ENCODE measurements at regions not wholly inside any gene's neighbourhood (a gene's known extent, or its start where the extent isn't known, plus 50 kb on each side); places are given as distances from the start of the nearest gene placed in this dataset.

DNA sequence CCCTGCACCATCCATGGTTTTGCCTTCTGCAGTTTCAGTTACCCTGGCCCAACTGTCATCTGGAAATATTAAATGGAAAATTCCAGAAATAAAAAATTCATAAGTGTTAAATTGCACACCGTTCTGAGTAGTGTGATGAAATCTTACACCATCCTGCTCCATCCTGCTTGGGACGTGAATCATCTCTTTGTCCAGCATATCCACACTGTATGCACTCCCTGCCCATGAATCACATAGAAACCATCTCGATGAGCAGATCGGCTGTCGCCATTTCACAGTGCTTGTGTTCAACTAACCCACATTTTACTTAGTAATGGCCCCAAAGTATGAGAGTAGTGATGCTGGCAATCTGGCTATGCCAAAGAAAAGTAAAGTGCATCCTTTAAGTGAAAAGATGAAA lies 105.9 kb upstream of the ID4 start:
- Histone ChIP-seq H3K4me1 (ENCODE audit: insufficient read depth, insufficient read length) (peaks cover 7% of the 10 kb centered on the region), H3K9ac (ENCODE audit: insufficient read length, low read depth) (no peak overlapping the region), H3K4me3 (ENCODE audit: insufficient read length, low read depth) (no peak overlapping the region), H3K27me3 (ENCODE audit: insufficient read depth, insufficient read length) (no peaks in the 10 kb centered on the region), H3K36me3 (ENCODE audit: insufficient read depth, insufficient read length, low read length) (no peaks in the 10 kb centered on the region), H3K9me3 (ENCODE audit: insufficient read depth, low read length) (peaks cover 9% of the 10 kb centered on the region)
- no peak for TF ChIP-seq SUZ12 (IDR thresholded peaks at IDR 0.05; ENCODE audit: extremely low read depth, insufficient read depth, insufficient read length)
- no peak for TF ChIP-seq ZNF274 (IDR thresholded peaks at IDR 0.05; ENCODE audit: low read depth, low read length)
- no peak for TF ChIP-seq YY1 (IDR thresholded peaks at IDR 0.05; ENCODE audit: insufficient read depth, insufficient read length)
- no peak for DNase-seq (ENCODE audit: low read depth, low spot score)

DNA sequence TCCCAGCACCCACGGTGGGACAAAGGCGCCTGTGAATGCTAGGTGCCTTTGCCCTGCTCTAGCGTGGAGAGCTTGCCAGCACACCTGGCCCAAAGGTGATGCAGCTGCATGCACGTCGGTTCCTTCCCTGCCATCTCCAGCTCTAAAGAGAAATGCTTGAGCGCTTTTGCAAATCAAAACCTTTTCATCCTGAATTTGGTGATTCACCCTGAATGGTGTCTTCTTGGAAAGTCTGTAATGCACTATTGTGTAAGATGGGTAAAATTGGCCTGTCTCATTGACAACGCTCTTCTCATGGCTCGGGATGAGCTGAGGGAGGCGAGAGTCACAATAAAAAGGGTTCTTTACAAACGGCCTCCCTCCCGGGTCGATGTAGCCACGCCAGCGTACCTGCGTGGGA lies 103.1 kb upstream of the ID4 start:
- TF ChIP-seq ZNF274 (IDR thresholded peaks at IDR 0.05; ENCODE audit: low read depth, low read length) (no peak), SUZ12 (IDR thresholded peaks at IDR 0.05; ENCODE audit: extremely low read depth, insufficient read depth, insufficient read length) (no peak), YY1 (IDR thresholded peaks at IDR 0.05; ENCODE audit: insufficient read depth, insufficient read length) (no peak)
- DNase-seq (ENCODE audit: low read depth, low spot score): no peak
- H3K27me3 ChIP-seq (ENCODE audit: insufficient read depth, insufficient read length): no peaks in the 10 kb centered on the region

DNA sequence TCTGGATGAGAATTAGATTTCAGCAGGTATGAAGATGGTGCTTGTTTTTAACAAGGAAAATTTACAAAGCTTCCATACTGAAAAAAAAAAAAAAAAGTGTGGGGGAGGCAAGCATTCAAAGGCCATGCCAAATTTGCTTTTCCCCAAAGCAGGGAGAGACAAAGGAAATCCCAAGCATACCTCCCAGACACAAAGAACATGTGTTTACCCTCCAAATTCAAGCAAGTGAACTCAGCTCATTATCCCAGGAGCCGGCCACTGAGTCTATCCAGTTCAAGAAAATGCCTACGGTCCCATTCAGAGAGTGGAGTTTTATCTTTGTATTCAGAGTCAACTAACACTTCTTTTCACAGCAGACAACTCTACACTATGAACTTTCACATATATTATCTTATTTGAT lies 102.7 kb upstream of the ID4 start:
- H3K36me3 ChIP-seq (ENCODE audit: insufficient read depth, insufficient read length, low read length): no peaks in the 10 kb centered on the region
- H3K27me3 ChIP-seq (ENCODE audit: insufficient read depth, insufficient read length): no peaks in the 10 kb centered on the region
- peaks cover 7% of the 10 kb centered on the region for H3K4me1 ChIP-seq (ENCODE audit: insufficient read depth, insufficient read length)
- no peak for TF ChIP-seq YY1 (IDR thresholded peaks at IDR 0.05; ENCODE audit: insufficient read depth, insufficient read length)
- no peak for TF ChIP-seq SUZ12 (IDR thresholded peaks at IDR 0.05; ENCODE audit: extremely low read depth, insufficient read depth, insufficient read length)
- no peak for TF ChIP-seq ZNF274 (IDR thresholded peaks at IDR 0.05; ENCODE audit: low read depth, low read length)
- no peak overlapping the region for H3K9ac ChIP-seq (ENCODE audit: insufficient read length, low read depth)
- H3K4me3 ChIP-seq (ENCODE audit: insufficient read length, low read depth): no peak overlapping the region
- no peak for DNase-seq (ENCODE audit: low read depth, low spot score)
- peaks cover 9% of the 10 kb centered on the region for H3K9me3 ChIP-seq (ENCODE audit: insufficient read depth, low read length)

More for the DNA sequence above, 103.1 kb upstream of the ID4 start:
- no peak overlapping the region for H3K4me3 ChIP-seq (ENCODE audit: insufficient read length, low read depth)
- no peak overlapping the region for H3K9ac ChIP-seq (ENCODE audit: insufficient read length, low read depth)
- peaks cover 7% of the 10 kb centered on the region for H3K4me1 ChIP-seq (ENCODE audit: insufficient read depth, insufficient read length)
- H3K9me3 ChIP-seq (ENCODE audit: insufficient read depth, low read length): peaks cover 9% of the 10 kb centered on the region
- H3K36me3 ChIP-seq (ENCODE audit: insufficient read depth, insufficient read length, low read length): no peaks in the 10 kb centered on the region

DNA sequence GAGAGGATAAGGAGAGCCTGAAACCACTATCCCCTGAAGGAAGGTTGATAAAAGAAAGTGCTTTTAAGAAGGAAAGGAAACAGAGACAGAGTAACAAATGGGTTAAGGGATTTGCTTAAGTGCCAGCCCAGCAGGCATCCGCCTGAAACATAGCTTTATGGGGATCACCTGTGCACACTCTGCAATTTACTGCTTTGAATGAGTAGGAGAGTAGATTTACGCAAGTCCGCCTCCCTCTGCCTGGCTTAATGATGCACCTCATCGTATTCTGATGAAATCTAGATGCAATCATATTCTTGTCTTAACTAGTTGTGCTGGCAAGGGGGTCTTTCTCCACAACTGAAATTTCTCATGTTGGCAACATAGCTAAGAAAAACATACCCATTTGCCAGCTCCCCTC lies 101.1 kb upstream of the ID4 start:
- no peak overlapping the region for H3K4me3 ChIP-seq (ENCODE audit: insufficient read length, low read depth)
- no peaks in the 10 kb centered on the region for H3K27me3 ChIP-seq (ENCODE audit: insufficient read depth, insufficient read length)
- TF ChIP-seq SUZ12 (IDR thresholded peaks at IDR 0.05; ENCODE audit: extremely low read depth, insufficient read depth, insufficient read length) (no peak), YY1 (IDR thresholded peaks at IDR 0.05; ENCODE audit: insufficient read depth, insufficient read length) (no peak), ZNF274 (IDR thresholded peaks at IDR 0.05; ENCODE audit: low read depth, low read length) (no peak)
- no peak for DNase-seq (ENCODE audit: low read depth, low spot score)
- H3K9me3 ChIP-seq (ENCODE audit: insufficient read depth, low read length): no peaks in the 10 kb centered on the region
- H3K4me1 ChIP-seq (ENCODE audit: insufficient read depth, insufficient read length): peaks cover 7% of the 10 kb centered on the region
- no peak overlapping the region for H3K9ac ChIP-seq (ENCODE audit: insufficient read length, low read depth)
- no peaks in the 10 kb centered on the region for H3K36me3 ChIP-seq (ENCODE audit: insufficient read depth, insufficient read length, low read length)

DNA sequence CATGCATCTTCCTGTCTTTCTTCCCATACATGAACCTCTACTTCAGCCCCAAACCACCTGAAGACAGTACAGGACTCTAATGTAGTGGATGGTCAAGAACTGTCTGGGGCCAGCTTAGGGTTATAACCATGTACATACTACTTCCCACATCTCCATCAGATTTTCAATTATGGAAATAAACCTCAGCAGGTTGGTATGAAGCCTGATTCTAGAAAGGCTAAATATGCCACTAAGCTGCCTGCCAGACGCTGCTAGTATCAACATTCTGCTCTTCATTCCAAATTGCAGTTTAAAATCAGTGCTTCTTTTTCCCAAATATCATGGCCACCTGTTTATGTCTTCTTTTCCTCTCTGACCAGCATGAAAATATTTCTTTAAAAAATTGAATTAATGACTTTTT lies 99.2 kb upstream of the ID4 start:
- H3K9ac ChIP-seq (ENCODE audit: insufficient read length, low read depth): no peak overlapping the region
- H3K36me3 ChIP-seq (ENCODE audit: insufficient read depth, insufficient read length, low read length): no peaks in the 10 kb centered on the region
- DNase-seq (ENCODE audit: low read depth, low spot score): no peak
- no peaks in the 10 kb centered on the region for H3K9me3 ChIP-seq (ENCODE audit: insufficient read depth, low read length)
- H3K4me3 ChIP-seq (ENCODE audit: insufficient read length, low read depth): no peak overlapping the region
- H3K27me3 ChIP-seq (ENCODE audit: insufficient read depth, insufficient read length): no peaks in the 10 kb centered on the region
- peaks cover 7% of the 10 kb centered on the region for H3K4me1 ChIP-seq (ENCODE audit: insufficient read depth, insufficient read length)
- TF ChIP-seq ZNF274 (IDR thresholded peaks at IDR 0.05; ENCODE audit: low read depth, low read length) (no peak), YY1 (IDR thresholded peaks at IDR 0.05; ENCODE audit: insufficient read depth, insufficient read length) (no peak), SUZ12 (IDR thresholded peaks at IDR 0.05; ENCODE audit: extremely low read depth, insufficient read depth, insufficient read length) (no peak)

DNA sequence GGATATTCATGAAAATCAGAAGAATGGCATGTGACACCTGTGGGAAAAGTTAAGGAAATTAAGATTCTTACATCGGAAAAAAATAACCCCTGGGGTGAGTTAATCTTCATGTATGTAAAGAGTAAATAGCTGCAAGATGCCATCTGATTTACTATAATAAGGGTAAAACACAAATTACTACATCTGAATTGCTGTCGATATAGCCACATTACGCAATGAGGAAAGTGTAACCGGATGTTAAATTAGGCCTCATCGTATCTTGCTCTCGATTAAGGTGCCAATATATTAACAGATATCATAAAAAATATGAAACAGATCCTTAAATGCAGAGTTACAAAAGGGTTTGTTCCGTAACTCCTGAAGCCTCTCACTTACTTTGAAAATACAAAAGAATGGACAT lies 87.4 kb upstream of the ID4 start:
- Histone ChIP-seq H3K4me1 (ENCODE audit: insufficient read depth, insufficient read length) (no peaks in the 10 kb centered on the region), H3K9ac (ENCODE audit: insufficient read length, low read depth) (no peak overlapping the region), H3K36me3 (ENCODE audit: insufficient read depth, insufficient read length, low read length) (no peaks in the 10 kb centered on the region), H3K4me3 (ENCODE audit: insufficient read length, low read depth) (no peak overlapping the region), H3K9me3 (ENCODE audit: insufficient read depth, low read length) (no peaks in the 10 kb centered on the region), H3K27me3 (ENCODE audit: insufficient read depth, insufficient read length) (no peaks in the 10 kb centered on the region)
- no peak for DNase-seq (ENCODE audit: low read depth, low spot score)
- TF ChIP-seq SUZ12 (IDR thresholded peaks at IDR 0.05; ENCODE audit: extremely low read depth, insufficient read depth, insufficient read length): no peak
- no peak for TF ChIP-seq YY1 (IDR thresholded peaks at IDR 0.05; ENCODE audit: insufficient read depth, insufficient read length)
- no peak for TF ChIP-seq ZNF274 (IDR thresholded peaks at IDR 0.05; ENCODE audit: low read depth, low read length)

DNA sequence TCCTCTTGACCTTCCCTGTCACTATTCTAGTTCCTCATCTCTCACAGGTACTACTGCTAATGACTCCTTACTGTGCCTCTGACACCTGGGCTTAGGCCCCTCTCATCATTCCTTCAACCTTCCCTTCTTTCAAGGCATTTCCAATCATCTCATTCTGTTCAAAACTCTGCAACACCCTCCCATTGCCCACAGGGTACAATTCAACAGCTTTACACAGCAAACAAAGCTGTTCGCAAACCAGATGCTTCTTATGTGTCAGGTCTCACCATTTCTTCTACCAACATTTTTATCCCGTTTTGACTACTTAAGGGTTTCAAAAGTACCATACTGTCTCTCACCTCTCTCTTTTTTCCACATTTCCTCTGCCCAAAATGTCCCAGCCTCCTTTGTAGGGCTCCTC lies 84.4 kb upstream of the ID4 start:
- no peaks in the 10 kb centered on the region for H3K4me1 ChIP-seq (ENCODE audit: insufficient read depth, insufficient read length)
- no peak for DNase-seq (ENCODE audit: low read depth, low spot score)
- no peaks in the 10 kb centered on the region for H3K36me3 ChIP-seq (ENCODE audit: insufficient read depth, insufficient read length, low read length)
- H3K27me3 ChIP-seq (ENCODE audit: insufficient read depth, insufficient read length): no peaks in the 10 kb centered on the region
- H3K9ac ChIP-seq (ENCODE audit: insufficient read length, low read depth): no peak overlapping the region
- TF ChIP-seq SUZ12 (IDR thresholded peaks at IDR 0.05; ENCODE audit: extremely low read depth, insufficient read depth, insufficient read length) (no peak), YY1 (IDR thresholded peaks at IDR 0.05; ENCODE audit: insufficient read depth, insufficient read length) (no peak), ZNF274 (IDR thresholded peaks at IDR 0.05; ENCODE audit: low read depth, low read length) (no peak)
- H3K9me3 ChIP-seq (ENCODE audit: insufficient read depth, low read length): no peaks in the 10 kb centered on the region
- no peak overlapping the region for H3K4me3 ChIP-seq (ENCODE audit: insufficient read length, low read depth)

DNA sequence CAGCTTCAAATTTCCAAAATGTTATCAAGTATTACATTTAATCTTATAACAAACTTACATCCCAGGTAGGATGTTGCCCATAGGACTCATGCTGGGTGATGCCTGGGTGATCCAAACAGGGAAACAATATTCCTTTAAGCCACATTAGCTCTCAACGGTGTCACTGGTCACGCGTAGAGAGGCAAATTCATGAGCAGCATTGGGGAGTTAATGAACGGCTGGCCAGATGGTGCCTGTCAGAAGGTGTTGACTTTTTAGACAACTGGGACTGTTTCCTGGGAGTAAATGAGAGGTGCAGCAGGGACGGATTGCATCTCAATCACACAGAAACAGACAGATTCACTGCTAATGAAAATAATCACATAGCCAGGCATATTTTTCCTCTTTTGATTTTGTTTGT lies 83.3 kb upstream of the ID4 start:
- H3K9ac ChIP-seq (ENCODE audit: insufficient read length, low read depth): no peak overlapping the region
- H3K36me3 ChIP-seq (ENCODE audit: insufficient read depth, insufficient read length, low read length): no peaks in the 10 kb centered on the region
- no peak for DNase-seq (ENCODE audit: low read depth, low spot score)
- no peaks in the 10 kb centered on the region for H3K9me3 ChIP-seq (ENCODE audit: insufficient read depth, low read length)
- H3K4me1 ChIP-seq (ENCODE audit: insufficient read depth, insufficient read length): no peaks in the 10 kb centered on the region
- no peak overlapping the region for H3K4me3 ChIP-seq (ENCODE audit: insufficient read length, low read depth)
- TF ChIP-seq SUZ12 (IDR thresholded peaks at IDR 0.05; ENCODE audit: extremely low read depth, insufficient read depth, insufficient read length) (no peak), ZNF274 (IDR thresholded peaks at IDR 0.05; ENCODE audit: low read depth, low read length) (no peak), YY1 (IDR thresholded peaks at IDR 0.05; ENCODE audit: insufficient read depth, insufficient read length) (no peak)
- no peaks in the 10 kb centered on the region for H3K27me3 ChIP-seq (ENCODE audit: insufficient read depth, insufficient read length)

Measured in NT2/D1 (cell line).